NCI-H526 treated with DMSO at 0.1 percent for 48 hours (cell line): ENCODE measurements at regions not wholly inside any gene's neighbourhood (a gene's known extent, or its start where the extent isn't known, plus 50 kb on each side); places are given as distances from the start of the nearest gene placed in this dataset.

Experiments used
- DNase-seq: peaks from one replicate; lab custom pipeline; 2025; lab: John Stamatoyannopoulos, UW

DNA sequence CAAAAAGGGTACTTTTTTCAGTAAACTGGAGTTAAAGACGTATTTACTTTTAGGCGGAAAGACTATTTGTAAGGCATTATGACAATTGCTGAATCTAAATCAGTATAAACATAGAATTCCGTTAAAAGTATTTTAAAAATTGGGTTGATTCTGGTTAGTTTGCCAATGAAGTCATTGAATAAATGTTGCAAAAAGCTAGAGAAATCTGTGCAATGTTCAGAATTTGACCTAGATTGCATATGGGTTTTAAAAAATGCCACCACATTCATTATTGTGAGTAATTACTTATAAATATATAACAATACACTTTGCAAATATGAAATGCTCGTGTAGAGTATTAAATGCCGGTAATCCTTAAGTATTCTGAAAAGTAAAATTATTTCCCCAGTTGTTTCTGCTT, 116.5 kb upstream of the EEF1E1 start:
- no peak for DNase-seq

DNA sequence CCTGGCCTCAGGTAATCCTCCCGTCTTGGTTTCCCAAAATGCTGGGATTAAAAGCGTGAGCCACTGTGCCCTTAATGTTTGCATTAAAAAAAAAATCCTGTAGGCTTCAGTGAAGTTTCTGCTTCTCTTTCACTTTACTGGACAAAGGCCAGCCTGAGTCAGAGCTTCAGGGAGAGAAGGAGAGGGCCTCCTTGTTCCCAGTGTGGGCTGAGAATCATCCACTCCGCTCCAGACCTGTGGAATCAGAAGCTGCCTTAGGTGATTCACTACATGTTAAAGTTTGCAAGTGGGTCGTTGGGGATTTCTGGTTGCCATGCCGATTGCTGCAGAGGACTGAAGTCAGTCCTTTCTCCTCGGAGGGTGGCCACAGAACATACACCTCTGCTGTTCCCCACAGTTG, 113.3 kb upstream of the EEF1E1 start:
- no peak for DNase-seq

DNA sequence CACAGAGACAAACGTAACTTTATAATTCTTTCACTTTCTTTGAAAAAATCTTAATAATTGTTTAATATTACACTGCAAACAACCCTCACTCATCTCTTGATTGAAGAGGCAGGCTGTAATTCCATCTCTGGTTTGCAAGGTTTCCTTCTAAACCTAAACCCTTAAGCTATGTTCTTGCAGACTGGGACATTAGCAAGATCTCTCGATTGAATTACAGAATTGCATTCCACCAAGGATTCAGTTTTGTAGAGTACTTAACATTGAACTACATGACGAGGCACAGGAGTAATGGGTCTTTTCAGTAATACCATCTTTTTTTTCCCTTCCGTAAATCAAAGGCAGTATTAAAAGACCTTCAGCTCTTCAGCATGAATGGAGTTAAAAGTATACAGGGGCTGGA, 111.6 kb upstream of the EEF1E1 start:
- no peak for DNase-seq

DNA sequence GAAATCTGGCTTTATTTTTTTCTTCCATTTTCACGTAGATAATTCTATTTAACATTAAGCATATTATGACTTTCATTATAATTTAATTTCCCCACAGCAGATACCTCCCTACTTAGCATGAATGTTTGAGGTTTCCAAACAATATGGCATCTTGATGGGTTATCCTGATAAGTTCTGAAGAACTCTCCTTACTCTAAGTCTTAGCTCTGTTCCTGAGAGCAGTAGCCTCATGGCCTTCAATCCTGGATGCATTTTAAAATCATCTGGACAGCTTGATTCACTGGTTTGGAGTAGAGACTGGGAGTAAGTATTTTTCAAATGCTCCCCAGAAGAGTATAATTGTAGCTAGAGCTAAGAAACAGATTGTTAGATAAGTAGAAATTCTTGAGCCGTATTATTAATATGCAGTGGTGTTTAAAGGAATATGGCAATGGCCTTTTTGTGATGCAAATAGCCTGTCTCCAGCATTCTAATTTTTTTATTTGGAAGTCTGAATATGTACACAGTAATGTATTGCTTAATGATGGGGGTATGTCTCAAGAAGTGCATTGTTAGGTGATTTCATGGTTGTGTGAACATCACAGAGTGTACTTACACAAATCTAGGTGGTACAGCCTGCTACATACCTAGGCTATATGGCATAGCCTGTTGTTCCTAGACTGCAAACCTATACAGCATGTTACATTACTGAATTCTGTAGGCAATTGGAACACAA, 110.5 kb upstream of the EEF1E1 start:
- no peak for DNase-seq

DNA sequence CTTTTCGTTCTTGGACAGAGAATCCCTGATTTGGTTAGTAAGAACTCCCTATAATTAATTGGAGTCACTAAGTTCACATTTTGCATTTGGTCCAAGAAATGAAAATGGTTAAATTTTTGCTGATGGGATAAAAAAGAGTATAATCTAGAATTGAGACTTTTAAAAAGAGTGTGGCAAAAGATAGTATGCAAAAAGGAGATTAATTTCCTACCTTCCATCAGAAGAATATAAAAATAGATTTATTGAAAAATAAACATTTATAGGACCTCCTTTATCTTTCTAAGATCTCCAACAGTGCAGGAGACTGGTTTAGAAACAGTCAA, 105.5 kb upstream of the EEF1E1 start:
- DNase-seq: no peak

DNA sequence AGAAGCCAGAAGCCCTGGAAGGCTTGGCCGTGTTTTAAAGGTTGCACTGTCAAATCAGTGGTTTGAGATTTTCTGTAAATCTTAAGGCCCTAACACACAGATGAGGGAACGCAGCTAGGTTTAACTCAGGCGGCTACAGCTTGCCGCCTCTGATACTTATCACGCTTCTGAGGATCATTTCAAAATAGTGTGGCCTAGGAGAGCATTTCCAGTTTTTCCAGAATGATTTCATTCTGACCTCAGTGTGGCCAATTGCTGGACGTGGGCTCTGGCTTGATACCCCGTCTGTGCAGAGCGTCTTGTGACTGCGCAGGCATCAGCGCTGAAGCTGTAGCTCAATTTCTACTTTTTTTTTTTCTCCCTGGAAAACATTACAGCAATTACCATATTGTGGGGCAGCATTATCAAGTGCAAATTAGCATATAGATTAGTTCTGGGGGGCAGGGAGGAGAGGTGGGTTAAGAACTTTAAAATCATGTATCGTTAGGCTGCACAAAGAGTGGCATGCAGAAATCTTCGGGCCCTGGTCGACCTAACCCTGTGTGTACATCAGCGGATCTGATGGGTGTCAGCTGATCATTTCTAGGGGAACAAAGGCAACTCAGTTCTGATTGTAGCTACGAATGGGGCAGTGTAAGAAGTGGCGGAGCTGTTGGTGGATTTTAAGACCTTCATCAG, 105.0 kb upstream of the EEF1E1 start:
- DNase-seq: no peak

DNA sequence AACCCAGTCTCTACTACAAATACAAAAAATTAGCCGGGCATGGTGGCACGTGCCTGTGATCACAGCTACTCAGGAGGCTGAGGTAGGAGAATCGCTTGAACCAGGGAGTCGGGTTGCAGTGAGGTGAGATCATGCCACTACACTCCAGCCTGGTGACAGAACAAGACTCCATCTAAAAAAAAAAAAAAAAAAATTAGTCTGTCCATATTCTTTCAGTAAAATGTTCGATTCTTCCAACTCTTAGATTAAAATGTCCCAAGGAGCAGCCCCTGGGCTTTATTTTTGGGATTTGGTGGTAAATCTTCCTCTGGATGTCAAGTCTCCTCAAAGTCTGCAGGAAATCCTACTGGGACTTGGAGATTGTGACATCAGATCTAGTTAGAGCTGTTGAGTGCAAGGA, 101.0 kb upstream of the EEF1E1 start:
- DNase-seq: no peak

DNA sequence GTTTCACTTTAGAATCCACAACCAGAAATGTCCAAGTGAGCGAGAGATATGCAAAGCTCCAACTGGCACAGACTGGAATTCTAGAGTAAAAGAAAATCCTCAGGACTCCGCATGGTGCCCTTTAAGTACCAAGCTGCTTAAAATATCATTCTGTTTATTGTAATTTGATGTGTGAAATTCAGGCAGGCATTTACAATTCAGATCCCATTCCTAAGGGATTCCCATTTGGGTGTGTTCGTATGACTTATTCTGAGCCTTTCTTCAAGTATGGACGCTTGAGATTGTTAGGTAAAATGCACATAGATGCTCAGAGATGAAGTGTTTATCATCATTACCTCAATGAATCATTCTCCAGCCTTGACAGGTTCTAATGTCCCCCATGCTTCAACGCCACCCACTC, 99.3 kb upstream of the EEF1E1 start:
- no peak for DNase-seq

DNA sequence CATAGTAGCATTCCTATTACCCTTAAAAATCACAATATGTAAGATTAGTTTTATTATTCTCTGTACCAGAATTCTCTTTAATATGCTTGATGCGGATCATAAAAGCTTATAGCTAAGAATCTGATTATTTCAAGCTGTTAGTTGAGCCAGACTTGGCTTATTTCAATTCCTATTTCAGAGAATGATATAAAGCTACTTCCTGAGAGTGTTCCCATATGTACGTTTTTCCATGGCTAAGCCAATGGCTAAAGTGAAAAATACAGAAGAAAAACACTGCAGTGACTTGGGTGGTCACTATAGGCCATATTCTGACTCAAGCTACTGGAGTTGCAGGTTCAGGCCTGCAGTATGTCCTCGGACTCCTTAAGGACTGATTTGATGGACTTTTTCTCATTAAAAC, 97.9 kb upstream of the EEF1E1 start:
- no peak for DNase-seq

DNA sequence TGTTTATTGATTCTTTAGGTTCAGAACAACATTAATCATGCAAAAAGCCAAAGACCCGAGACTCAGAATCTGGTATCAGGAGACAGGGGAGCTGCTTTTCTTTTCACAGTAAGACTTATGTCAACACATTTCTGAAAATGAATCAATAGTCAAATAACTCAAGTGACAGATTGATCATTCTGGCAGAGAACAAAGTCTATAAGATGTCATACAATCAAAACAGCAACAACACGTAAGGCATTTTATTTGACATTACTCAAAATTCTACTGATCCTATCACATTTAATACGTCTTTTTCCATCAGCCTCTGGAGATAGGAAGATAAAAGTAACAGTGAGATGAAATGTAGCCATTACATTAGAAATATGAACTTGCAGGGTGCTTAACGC, 93.4 kb upstream of the EEF1E1 start:
- no peak for DNase-seq

DNA sequence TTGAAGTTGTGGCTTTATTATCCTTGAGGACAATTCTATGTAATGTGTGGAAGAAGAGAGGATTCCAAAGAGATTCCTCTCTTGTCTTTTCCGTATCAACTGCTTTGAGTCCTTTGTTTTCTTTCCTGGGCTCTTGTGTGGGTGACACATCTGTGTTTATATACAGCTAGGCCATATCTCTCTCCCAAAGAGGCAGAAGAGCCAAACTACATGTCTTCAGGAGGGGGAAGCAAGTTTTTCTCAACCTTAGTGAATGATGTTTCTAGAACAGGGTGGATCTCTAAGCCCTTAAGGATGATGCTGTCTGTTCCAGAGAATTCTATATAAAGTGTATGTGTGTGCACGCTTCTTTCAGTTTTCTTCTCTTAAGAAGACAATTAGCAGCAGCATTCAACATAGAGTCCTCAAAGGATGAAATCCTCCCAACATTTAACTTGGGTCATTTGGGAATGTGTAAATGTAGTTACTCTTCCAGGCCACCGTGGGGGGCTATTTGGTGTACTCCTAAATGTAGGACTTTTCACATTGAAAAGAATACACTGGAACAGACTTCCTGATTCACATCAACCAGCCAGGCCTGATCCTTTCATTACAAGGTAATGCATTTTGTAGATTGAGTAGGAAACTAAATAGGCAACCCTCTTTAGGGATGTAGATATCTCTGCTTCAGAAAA, 92.8 kb upstream of the EEF1E1 start:
- DNase-seq: no peak

DNA sequence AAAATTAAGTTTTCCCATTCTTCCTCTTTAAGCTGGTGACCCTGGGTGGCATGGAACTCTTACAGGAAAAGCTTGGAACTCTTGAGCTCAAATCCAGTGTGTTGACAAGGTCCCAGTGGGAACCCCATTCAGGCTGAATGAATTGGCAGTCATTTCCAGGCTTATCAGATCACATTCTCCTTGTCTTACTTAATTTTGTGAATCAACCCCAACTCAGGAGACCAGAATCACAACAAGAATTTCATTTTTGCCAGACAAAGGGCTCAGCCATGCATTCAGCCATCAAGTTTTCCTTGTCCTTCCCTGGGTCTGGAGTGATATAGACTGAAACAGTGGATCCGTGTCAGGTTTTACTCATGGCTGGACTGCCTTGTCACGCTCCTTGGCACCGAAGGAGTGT, 92.1 kb upstream of the EEF1E1 start:
- DNase-seq: no peak

DNA sequence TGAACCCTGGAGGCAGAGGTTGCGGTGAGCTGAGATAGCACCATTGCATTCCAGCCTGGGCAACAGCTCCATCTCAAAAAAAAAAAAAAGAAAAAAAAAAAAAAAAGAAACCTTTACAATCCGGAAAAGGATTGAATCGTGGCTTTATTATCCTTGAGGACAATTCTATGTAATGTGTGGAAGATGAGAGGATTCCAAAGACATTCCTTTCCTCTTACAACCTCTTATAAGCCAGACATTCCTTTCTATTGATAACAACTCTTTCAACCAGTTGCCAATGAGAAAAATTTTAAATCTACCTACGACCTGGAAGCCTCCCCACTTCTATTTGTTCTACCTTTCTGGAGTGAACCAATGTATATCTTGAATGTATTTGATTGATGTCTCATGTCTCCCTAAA, 91.2 kb upstream of the EEF1E1 start:
- DNase-seq: no peak

DNA sequence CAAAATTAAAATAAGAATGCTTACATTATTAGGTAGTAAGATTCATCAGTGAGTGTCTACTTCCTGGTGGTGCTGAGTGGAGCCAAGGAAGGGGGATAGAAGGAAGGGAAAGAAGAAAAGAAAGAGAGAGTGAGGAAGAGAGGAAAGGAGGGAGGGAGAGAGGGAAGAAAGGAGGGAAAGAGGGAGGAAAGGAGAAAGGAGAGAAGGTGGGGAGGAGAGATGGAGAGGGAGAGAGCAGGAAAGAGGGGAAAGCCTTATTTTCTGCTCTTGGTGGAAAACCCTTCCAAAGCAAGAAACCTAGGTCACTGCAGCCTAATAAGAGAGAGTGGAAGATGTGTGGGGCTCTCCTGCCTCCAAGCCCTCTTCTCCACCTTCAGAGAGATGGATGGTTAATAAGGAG, 90.2 kb upstream of the EEF1E1 start:
- no peak for DNase-seq

DNA sequence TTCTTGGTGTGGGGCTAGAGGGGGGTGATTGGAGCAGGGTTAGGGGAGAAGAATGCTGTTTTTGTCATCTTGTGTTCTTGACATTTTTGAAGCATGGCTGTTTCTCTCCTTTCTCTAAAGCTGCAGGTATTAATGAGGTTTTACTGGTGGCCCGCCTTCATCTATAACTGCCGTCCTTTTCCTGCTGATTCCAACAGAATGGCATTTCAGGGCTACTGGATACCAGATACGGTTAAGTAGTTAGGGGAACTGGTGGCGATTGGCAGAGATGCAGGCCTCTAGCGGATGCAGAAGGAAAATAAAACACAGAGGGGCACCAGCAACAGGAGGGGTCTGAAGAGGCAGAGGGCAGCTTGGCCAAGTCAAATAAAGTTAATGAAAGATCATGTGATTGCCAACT, 89.7 kb upstream of the EEF1E1 start:
- no peak for DNase-seq

DNA sequence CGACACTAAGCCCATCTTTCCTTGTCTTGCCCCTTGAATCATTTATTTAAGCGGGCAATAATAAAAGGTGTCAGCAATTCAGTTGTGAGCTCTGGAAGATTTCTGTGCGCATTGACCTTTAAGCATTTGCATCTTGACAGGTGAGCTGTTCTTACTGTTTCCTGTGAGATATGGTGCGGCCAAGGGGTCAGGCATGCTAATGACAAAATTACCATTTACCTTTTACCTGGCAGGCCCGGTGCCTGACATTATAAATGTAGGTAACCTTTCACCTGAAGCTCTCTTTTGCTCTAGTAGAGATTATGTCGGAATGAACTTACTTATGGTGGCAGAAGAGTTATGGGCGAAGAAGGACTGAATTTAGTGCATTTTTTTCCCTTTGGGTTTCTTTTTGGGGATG, 89.3 kb upstream of the EEF1E1 start:
- DNase-seq: no peak

DNA sequence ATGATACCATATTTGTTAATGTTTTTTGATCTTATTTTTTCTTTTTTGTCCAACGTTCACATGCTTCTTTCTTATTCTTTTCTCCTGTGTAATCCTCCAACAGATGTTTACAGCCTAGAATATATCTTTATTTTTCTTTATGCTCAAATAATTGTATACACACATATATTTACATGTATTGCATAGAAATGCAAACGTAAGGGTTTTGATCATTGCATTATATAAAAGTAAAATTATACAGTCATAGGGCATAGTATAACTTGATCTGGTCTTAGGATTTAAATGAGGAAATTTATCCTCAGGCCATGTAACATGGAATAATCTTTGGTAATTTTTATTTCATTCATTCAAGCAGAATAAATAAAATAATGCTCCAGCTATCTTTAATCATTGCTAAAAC, 84.9 kb upstream of the EEF1E1 start:
- no peak for DNase-seq

DNA sequence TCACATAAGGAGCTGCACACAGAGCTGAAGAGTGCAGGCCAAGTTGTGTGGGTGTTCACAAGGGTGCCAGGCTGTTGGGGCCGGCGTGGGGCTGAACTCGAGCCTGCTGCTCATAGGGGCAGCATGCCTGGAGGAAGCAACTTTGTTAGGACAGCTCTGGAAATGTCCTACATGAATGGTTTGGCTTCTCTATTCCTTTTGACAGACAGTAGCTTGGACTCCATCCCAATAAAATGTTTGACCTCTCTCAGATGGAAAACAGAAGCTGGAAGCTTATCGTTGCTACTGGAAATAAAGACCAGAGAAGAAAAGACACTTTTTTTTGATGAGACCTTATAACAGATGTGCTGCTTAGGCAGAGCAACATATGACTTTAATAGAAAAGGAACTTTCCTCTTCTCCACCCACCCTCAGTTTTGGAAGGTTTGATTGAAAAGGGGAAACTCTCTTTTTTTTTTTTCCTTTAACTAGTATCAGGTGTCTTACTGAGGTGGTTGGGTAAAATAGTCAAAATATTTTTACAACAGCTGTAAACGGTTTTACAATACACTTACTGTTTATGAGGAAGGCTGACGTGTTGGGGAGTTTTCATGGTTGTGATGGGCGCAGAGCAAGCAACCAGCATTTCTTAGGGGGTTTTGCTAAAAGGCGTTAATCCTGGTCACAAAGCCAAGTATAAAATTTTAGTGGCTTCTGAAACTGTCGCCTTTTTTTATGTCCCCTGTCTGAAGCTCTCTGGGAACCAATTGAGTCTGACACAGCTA, 80.7 kb upstream of the EEF1E1 start:
- DNase-seq: no peak

DNA sequence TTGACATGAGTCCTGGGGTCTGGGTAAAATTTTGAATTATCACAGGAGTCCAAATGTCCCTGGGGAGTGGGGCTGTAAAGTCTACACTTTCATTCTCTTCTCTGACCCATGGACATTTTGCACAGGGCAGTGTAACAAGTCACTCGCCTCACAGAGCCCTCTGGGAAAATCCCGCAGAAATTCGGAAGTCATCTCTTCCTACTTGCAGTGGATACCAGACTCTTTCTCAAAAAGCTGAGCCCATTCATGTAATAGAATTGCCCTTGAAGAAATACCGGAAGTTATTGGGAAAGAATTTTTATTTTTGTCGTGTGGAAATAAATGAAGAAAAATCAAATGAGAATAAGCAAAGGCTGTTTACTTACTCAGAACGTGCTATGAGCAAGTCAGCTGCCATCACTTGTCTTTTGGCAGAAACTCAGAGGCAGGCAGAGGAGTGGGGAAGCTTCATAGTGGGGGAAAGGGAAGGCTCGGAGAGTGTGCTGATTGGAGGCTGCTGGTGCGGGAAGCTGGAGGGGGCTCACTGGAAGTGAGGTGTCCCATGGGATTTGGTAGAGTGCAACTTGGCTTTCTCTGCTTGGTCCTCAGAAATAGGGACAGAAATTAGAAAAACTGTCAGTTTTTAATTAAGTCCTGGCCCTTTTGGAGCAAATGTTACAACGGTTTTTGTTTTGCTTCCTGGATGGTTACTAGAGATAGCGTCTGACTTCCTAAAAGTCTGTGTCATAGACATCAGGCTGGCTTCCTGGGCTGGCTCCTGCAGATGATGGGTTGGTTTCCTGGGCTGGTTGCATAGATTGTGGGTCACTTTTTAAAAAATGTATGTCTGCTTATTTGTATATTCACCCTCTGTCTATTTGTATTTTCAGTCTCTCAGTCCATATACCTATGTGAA, 79.8 kb upstream of the EEF1E1 start:
- DNase-seq: no peak

DNA sequence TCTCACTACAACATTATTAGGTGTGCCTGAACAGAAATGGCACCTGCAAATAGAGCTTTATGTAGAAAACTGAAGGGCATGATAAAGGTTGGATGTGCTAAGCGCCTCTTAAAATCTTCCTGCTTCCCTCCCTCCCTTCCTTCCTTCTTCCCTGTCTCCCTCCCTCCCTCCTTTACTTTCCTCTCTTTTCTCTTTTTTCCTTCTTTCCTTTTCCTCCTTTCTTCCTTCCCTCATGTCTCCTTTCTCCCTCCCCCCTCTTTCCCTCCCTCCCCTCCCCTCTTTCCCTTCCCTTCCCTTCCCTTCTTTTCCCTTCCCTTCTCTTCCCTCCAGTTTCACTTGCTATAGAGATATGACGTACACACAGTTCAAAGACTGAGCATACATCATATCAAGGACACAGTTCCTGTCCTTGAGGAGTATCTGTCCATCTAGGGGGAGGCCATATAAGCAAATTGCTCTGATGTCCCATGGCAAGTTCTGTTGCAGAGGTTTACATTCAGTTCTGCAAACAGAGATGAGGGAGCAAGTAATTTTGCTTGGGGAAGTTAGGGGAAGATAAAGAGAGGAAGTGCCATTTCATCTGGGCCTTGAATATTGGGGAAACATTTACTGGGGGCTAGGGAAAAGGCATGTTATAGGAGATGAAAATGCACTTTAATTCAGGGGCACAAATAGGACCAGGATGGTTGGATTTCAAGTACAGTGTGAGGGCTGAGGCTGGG, 79.0 kb upstream of the EEF1E1 start:
- no peak for DNase-seq
